ENCODE measurements at regions not wholly inside any gene's neighbourhood (a gene's known extent, or its start where the extent isn't known, plus 50 kb on each side); places are given as distances from the start of the nearest gene placed in this dataset.

GRCh38 chr11:15591112-15591537, 476.4 kb downstream of the INSC start:
- no peak overlapping the region for H3K4me3 ChIP-seq
- TF ChIP-seq POLR2A (IDR thresholded peaks at IDR 0.05), result no peak
- TF ChIP-seq CTCF (IDR thresholded peaks at IDR 0.05), result no peak
- H3K36me3 ChIP-seq (ENCODE audit: low read depth, missing control alignments), result no peaks in the 10 kb centered on the region
- DNase-seq, result peak; percentile 85
- no peaks in the 10 kb centered on the region for H3K4me1 ChIP-seq
- H3K27me3 ChIP-seq, result no peaks in the 10 kb centered on the region
- H3K9me3 ChIP-seq, result no peaks in the 10 kb centered on the region
- 42 to 46% methylated on average over 2 to 5 of the region's 5 CpGs for WGBS, 2 donors
- H3K27ac ChIP-seq, result no peak overlapping the region
- intact Hi-C loops (cut with DNase I; ENCODE audit: low total_unique reads), result no loop called here

GRCh38 chr11:15594607-15595006, 479.9 kb downstream of the INSC start:
- intact Hi-C loops (cut with DNase I; ENCODE audit: low total_unique reads), result no loop called here
- Histone ChIP-seq H3K27me3 (no peaks in the 10 kb centered on the region), H3K36me3 (ENCODE audit: low read depth, missing control alignments) (no peaks in the 10 kb centered on the region), H3K9me3 (no peaks in the 10 kb centered on the region), H3K27ac (no peak overlapping the region), H3K4me1 (no peaks in the 10 kb centered on the region), H3K4me3 (no peak overlapping the region)
- WGBS, 2 donors, result 81 to 85% methylated on average over 4 of the region's 4 CpGs
- DNase-seq, result no peak
- TF ChIP-seq POLR2A (IDR thresholded peaks at IDR 0.05) (no peak), CTCF (IDR thresholded peaks at IDR 0.05) (no peak)

- H3K36me3 ChIP-seq (ENCODE audit: low read depth, missing control alignments), result no peaks in the 10 kb centered on the region
- no peak for TF ChIP-seq POLR2A (IDR thresholded peaks at IDR 0.05)
- TF ChIP-seq CTCF (IDR thresholded peaks at IDR 0.05), result no peak
- intact Hi-C loops (cut with DNase I; ENCODE audit: low total_unique reads), result no loop called here
- WGBS, 2 donors, result 96 to 97% methylated on average over 3 of the region's 3 CpGs
- H3K27me3 ChIP-seq, result no peaks in the 10 kb centered on the region
- H3K9me3 ChIP-seq, result no peaks in the 10 kb centered on the region
- H3K4me1 ChIP-seq, result no peaks in the 10 kb centered on the region
- H3K27ac ChIP-seq, result no peak overlapping the region
- DNase-seq, result no peak
- no peak overlapping the region for H3K4me3 ChIP-seq
Measured at GRCh38 chr11:15599376-15599775, 484.7 kb downstream of the INSC start.

GRCh38 chr11:15602047-15602446, 487.3 kb downstream of the INSC start:
- TF ChIP-seq POLR2A (IDR thresholded peaks at IDR 0.05) (no peak), CTCF (IDR thresholded peaks at IDR 0.05) (no peak)
- Histone ChIP-seq H3K36me3 (ENCODE audit: low read depth, missing control alignments) (no peaks in the 10 kb centered on the region), H3K9me3 (no peaks in the 10 kb centered on the region), H3K27ac (no peak overlapping the region), H3K4me1 (no peaks in the 10 kb centered on the region), H3K4me3 (no peak overlapping the region), H3K27me3 (no peaks in the 10 kb centered on the region)
- intact Hi-C loops (cut with DNase I; ENCODE audit: low total_unique reads), result no loop called here
- no peak for DNase-seq
- 93 to 100% methylated on average over 3 of the region's 3 CpGs for WGBS, 2 donors

- no peaks in the 10 kb centered on the region for H3K9me3 ChIP-seq
- no peak for TF ChIP-seq POLR2A (IDR thresholded peaks at IDR 0.05)
- no peak for TF ChIP-seq CTCF (IDR thresholded peaks at IDR 0.05)
- no peak overlapping the region for H3K4me3 ChIP-seq
- DNase-seq, result peak; percentile 41
- 32 to 35% methylated on average over 6 of the region's 6 CpGs for WGBS, 2 donors
- H3K27ac ChIP-seq, result no peak overlapping the region
- H3K36me3 ChIP-seq (ENCODE audit: low read depth, missing control alignments), result no peaks in the 10 kb centered on the region
- H3K27me3 ChIP-seq, result no peaks in the 10 kb centered on the region
- intact Hi-C loops (cut with DNase I; ENCODE audit: low total_unique reads), result no loop called here
- no peaks in the 10 kb centered on the region for H3K4me1 ChIP-seq
Measured at GRCh38 chr11:15602785-15603567, 488.3 kb downstream of the INSC start.
